T-helper 2 cell treated with Interferon-gamma antibody and Interleukin-4, amounts not matched to agents 100 ng/mL and 5 ng/mL, for 36 hours (primary cell): ENCODE measurements at regions not wholly inside any gene's neighbourhood (a gene's known extent, or its start where the extent isn't known, plus 50 kb on each side); places are given as distances from the start of the nearest gene placed in this dataset.

ENCODE experiments used
- intact Hi-C: fragments of 100-400 bp; cut with micrococcal nuclease; formaldehyde crosslinking; loops from one replicate; pipeline ENCODE4 v1.15.1; 2023

- intact Hi-C loops, result no loop called here
These were observed 1166.0 kb downstream of the UQCRFS1 start for GRCh38 chr19:28046932-28047331.

GRCh38 chr19:28045621-28046020 lies 1167.3 kb downstream of the UQCRFS1 start:
- intact Hi-C loops, result no loop called here

- intact Hi-C loops, result no loop called here
These were observed 1168.5 kb downstream of the UQCRFS1 start for GRCh38 chr19:28044477-28044876.

- intact Hi-C loops, result no loop called here
These were observed 1170.4 kb downstream of the UQCRFS1 start for GRCh38 chr19:28042516-28042915.

GRCh38 chr19:28039677-28040381 lies 1173.1 kb downstream of the UQCRFS1 start:
- intact Hi-C loops, result no loop called here

- intact Hi-C loops, result no loop called here
These were observed 1175.8 kb downstream of the UQCRFS1 start for GRCh38 chr19:28037186-28037585.

GRCh38 chr19:28036486-28036885 lies 1176.5 kb downstream of the UQCRFS1 start:
- intact Hi-C loops, result no loop called here

- intact Hi-C loops, result no loop called here
These were observed 1178.0 kb downstream of the UQCRFS1 start for GRCh38 chr19:28034936-28035335.

GRCh38 chr19:28028881-28029444 lies 1184.0 kb downstream of the UQCRFS1 start:
- intact Hi-C loops, result no loop called here

- intact Hi-C loops, result no loop called here
These were observed 1185.8 kb downstream of the UQCRFS1 start for GRCh38 chr19:28027116-28027515.

GRCh38 chr19:28026636-28027035 lies 1186.3 kb downstream of the UQCRFS1 start:
- intact Hi-C loops, result no loop called here

GRCh38 chr19:28024920-28025319 lies 1188.0 kb downstream of the UQCRFS1 start:
- intact Hi-C loops, result no loop called here

GRCh38 chr19:28023064-28023463 lies 1189.9 kb downstream of the UQCRFS1 start:
- intact Hi-C loops, result no loop called here

- intact Hi-C loops, result no loop called here
These were observed 1190.4 kb downstream of the UQCRFS1 start for GRCh38 chr19:28022506-28022905.

- intact Hi-C loops, result no loop called here
These were observed 1191.4 kb downstream of the UQCRFS1 start for GRCh38 chr19:28021259-28022185.

- intact Hi-C loops, result no loop called here
These were observed 1192.2 kb downstream of the UQCRFS1 start for GRCh38 chr19:28020619-28021258.

GRCh38 chr19:28019901-28020300 lies 1193.0 kb downstream of the UQCRFS1 start:
- intact Hi-C loops, result no loop called here

GRCh38 chr19:28019371-28019770 lies 1193.6 kb downstream of the UQCRFS1 start:
- intact Hi-C loops, result no loop called here

- intact Hi-C loops, result no loop called here
These were observed 1194.5 kb downstream of the UQCRFS1 start for GRCh38 chr19:28018499-28018898.

- intact Hi-C loops, result no loop called here
These were observed 1198.1 kb downstream of the UQCRFS1 start for GRCh38 chr19:28014615-28015405.

- intact Hi-C loops, result no loop called here
These were observed 1200.6 kb downstream of the UQCRFS1 start for GRCh38 chr19:28012361-28012760.
